NT2/D1 (cell line): ENCODE measurements at regions not wholly inside any gene's neighbourhood (a gene's known extent, or its start where the extent isn't known, plus 50 kb on each side); places are given as distances from the start of the nearest gene placed in this dataset.

Experiments used
- SUZ12 ChIP-seq: IDR thresholded peaks from 2 replicates; pipeline ENCODE4 v1.6.1; 2011; ENCODE audit not compliant: insufficient read length, insufficient read depth; ENCODE audit errors: extremely low read depth
- YY1 ChIP-seq: IDR thresholded peaks from 2 replicates; pipeline ENCODE4 v1.6.1; 2011; ENCODE audit not compliant: insufficient read length, insufficient read depth
- ZNF274 ChIP-seq: IDR thresholded peaks from 2 replicates; pipeline ENCODE4 v1.6.1; 2011; ENCODE audit warnings: mild to moderate bottlenecking, low read depth, low read length

GRCh38 chr17:53707566-53707965 is 115.2 kb upstream of the KIF2B start:
- no peak for TF ChIP-seq YY1
- no peak for TF ChIP-seq ZNF274
- TF ChIP-seq SUZ12: no peak
